Nephron progenitor cell (in vitro differentiated cells): ENCODE measurements at regions not wholly inside any gene's neighbourhood (a gene's known extent, or its start where the extent isn't known, plus 50 kb on each side); places are given as distances from the start of the nearest gene placed in this dataset.
A peak's percentile ranks its signal among the peaks of the same experiment; 100 is the strongest.

Experiments
- DNase-seq: peaks from one replicate; pipeline ENCODE4 v3.0.0; 2021
- H3K27ac Mint-ChIP-seq: 2 replicates; pipeline ENCODE4 v1.8.0; 2021; ENCODE audit warnings: mild to moderate bottlenecking, moderate library complexity, mixed read lengths
- H3K27me3 Mint-ChIP-seq: 2 replicates; pipeline ENCODE4 v1.8.0; 2021; ENCODE audit warnings: mild to moderate bottlenecking, low read depth, mixed read lengths; ENCODE audit not compliant: poor library complexity
- H3K36me3 Mint-ChIP-seq: 2 replicates; pipeline ENCODE4 v1.8.0; 2021; ENCODE audit warnings: low read depth, mixed read lengths
- H3K4me1 Mint-ChIP-seq: 2 replicates; pipeline ENCODE4 v1.8.0; 2021; ENCODE audit warnings: mixed read lengths
- H3K4me3 Mint-ChIP-seq: 2 replicates; pipeline ENCODE4 v1.8.0; 2021; ENCODE audit warnings: mild to moderate bottlenecking, moderate library complexity, mixed read lengths
- H3K9me3 Mint-ChIP-seq: 2 replicates; pipeline ENCODE4 v1.8.0; 2021; ENCODE audit warnings: mild to moderate bottlenecking, moderate library complexity, mixed read lengths
- CTCF ChIP-seq: fragments of 200-600 bp; sonication (generic); IDR thresholded peaks from 2 replicates; pipeline ENCODE4 v1.5.0; 2021; ENCODE audit warnings: antibody characterized with exemption

GRCh38 chr1:225720937-225721336 lies 56.7 kb upstream of the SRP9 start:
- no peak for TF ChIP-seq CTCF
- no peak for DNase-seq
- peaks cover 2% of the 10 kb centered on the region for H3K9me3 Mint-ChIP-seq
- no peaks in the 10 kb centered on the region for H3K36me3 Mint-ChIP-seq
- no peak overlapping the region for H3K4me3 Mint-ChIP-seq
- peaks cover 3% of the 10 kb centered on the region for H3K27me3 Mint-ChIP-seq
- H3K4me1 Mint-ChIP-seq = no peaks in the 10 kb centered on the region
- H3K27ac Mint-ChIP-seq = no peak overlapping the region

GRCh38 chr1:225724251-225724650 lies 53.4 kb upstream of the SRP9 start:
- Mint-ChIP-seq H3K36me3 (no peaks in the 10 kb centered on the region), H3K27ac (peak overlapping the region; percentile 67), H3K4me3 (no peak overlapping the region), H3K27me3 (peaks cover 5% of the 10 kb centered on the region), H3K9me3 (peaks cover 4% of the 10 kb centered on the region), H3K4me1 (peaks cover 9% of the 10 kb centered on the region)
- no peak for TF ChIP-seq CTCF
- no peak for DNase-seq
